NB4 (cell line): ENCODE measurements at regions not wholly inside any gene's neighbourhood (a gene's known extent, or its start where the extent isn't known, plus 50 kb on each side); places are given as distances from the start of the nearest gene placed in this dataset.

Experiments
- POLR2A ChIP-seq: IDR thresholded peaks from 2 replicates; pipeline ENCODE4 v1.6.1; 2011; ENCODE audit warnings: mild to moderate bottlenecking; ENCODE audit not compliant: insufficient read length; ENCODE audit errors: extremely low read depth
- TF ChIP-seq, protein P1 (sequence below): IDR thresholded peaks from one replicate; pipeline ENCODE4 v1.5.1; 2012; ENCODE audit warnings: low read depth, low read length
- TF ChIP-seq, protein P2 (sequence below): IDR thresholded peaks from 2 replicates; pipeline ENCODE4 v1.6.1; 2011; ENCODE audit warnings: low read depth, low read length

DNA sequence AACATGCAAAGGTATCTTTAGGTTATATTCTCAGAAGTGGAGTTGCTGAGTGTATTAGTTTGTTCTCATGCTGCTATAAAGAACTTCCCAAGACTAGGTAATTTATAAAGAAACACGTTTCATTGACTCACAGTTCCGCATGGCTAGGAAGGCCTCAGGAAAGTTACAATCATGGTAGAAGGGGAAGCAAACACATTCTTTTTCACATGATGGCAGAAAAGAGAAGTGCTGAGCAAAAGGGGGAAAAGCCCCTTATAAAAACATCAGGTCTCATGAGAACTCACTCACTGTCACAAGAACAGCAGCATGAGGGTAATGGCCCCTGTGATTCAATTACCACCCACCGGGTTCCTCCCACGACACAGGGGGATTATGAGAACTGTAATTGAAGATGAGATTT lies 163.6 kb upstream of the PRLR start:
- TF ChIP-seq, protein P1, sequence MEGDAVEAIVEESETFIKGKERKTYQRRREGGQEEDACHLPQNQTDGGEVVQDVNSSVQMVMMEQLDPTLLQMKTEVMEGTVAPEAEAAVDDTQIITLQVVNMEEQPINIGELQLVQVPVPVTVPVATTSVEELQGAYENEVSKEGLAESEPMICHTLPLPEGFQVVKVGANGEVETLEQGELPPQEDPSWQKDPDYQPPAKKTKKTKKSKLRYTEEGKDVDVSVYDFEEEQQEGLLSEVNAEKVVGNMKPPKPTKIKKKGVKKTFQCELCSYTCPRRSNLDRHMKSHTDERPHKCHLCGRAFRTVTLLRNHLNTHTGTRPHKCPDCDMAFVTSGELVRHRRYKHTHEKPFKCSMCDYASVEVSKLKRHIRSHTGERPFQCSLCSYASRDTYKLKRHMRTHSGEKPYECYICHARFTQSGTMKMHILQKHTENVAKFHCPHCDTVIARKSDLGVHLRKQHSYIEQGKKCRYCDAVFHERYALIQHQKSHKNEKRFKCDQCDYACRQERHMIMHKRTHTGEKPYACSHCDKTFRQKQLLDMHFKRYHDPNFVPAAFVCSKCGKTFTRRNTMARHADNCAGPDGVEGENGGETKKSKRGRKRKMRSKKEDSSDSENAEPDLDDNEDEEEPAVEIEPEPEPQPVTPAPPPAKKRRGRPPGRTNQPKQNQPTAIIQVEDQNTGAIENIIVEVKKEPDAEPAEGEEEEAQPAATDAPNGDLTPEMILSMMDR, result no peak
- TF ChIP-seq POLR2A, result no peak
- TF ChIP-seq, protein P2, sequence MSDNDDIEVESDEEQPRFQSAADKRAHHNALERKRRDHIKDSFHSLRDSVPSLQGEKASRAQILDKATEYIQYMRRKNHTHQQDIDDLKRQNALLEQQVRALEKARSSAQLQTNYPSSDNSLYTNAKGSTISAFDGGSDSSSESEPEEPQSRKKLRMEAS, result no peak
